ELR (cell line): ENCODE measurements at regions not wholly inside any gene's neighbourhood (a gene's known extent, or its start where the extent isn't known, plus 50 kb on each side); places are given as distances from the start of the nearest gene placed in this dataset.

ENCODE experiments used
- DNase-seq: peaks from one replicate; pipeline ENCODE4 v3.0.0-alpha.2; 2015; ENCODE audit warnings: low read depth

DNA sequence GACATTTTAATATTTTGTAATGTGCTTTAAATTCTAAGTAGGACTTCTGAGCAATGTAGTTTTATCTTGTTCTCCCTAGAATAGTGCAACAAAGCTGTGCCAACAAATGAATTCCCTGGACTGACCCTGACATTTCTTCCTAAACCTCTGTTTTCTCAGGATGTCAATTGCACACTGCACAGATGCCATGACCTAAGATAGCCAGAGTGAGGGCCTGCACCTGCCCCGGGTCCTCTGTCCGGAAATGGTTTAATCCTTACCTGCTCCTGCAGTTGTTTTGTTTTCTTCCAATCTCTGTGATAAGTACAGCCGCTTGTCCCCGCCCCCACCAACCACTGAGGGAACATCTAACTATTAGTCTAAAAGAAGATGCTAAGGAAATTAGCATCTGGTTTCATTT, 831.5 kb downstream of the GALC start:
- DNase-seq, result no peak

GRCh38 chr14:87160989-87161388, 832.0 kb downstream of the GALC start:
- no peak for DNase-seq

DNA sequence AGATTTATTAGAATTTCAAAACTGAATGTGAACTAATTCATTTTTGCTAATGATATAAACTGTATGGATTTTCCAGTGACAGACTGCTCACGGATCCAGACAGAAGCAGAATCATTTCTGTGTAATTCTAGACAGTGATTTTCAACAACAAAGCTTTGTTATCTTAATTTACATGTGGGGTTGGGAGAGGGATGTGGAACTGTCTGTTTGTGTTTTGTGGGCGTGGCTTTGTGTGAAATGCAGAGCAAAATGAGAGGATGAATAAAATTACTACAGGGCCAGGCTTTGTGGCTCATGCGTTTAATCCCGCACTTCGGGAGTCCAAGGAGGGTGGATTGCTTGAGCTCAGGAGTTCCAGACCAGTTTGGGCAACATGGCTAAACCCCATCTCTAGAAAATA, 834.7 kb downstream of the GALC start:
- DNase-seq, result no peak

DNA sequence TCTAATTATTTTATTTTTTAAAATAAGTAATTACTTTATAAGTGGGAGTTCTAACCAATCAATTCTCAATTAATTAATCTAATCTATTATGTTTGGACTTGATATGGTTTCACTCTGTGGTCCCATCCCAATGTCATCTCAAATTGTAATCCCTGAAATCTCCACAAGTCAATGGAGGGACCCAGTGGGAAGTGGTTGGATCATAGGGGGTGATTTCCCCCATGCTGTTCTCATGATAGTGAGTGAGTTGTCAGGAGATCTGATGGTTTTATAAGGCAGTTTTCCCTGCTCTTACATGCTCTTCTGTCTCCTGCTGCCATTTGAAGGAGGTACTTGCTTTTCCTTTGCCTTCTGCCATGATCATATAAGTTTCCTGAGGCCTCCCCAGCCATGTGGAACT, 836.1 kb downstream of the GALC start:
- DNase-seq, result no peak

DNA sequence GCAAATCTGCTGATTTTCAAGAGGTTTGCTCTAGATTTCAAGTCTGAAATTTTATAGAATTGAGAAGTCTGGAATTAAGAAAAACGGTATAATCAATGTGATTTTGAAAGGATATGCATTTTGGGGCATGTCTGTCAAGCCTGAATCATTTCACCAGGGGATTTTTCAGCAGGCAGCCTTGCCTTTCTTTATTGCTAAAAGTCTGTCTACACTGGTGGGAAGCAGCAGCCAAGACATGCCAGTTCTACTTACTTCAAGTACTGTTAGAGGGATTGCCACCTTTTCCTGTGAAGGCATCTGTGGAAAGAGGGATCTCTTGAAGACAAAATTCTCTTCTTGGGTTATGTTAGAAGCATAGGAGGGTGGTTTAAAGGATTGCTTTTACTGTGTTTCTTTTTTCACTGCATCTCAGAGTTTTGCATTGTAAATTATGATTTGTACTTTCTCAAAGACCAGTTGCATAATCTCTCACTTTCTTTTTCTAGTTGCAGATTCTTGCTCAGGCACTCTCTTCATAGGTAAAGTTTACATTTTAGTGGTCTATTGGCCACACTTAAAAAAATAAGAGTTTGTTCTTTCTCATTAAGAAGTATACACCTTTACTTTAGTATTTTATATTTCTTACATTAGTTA, 837.0 kb downstream of the GALC start:
- DNase-seq, result no peak

DNA sequence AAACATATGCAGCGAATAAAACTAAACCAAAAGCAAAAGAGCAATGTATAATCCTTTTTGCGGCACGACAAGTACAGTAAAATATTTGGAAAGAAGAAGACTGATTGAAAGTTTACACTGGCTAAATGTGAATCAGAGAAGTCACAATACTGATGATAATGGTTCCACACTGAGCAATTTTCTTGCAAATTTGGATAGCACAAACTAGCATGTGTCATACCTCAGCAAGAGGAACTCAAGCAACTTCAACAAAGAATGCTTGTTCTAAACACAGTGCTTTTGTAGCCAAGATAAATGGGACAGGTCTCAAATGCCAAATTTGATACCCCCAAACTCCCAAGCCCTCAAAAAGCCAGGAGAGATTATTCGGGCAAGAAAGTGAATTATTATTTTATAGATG, 839.1 kb downstream of the GALC start:
- no peak for DNase-seq

- DNase-seq, result no peak
Measured at GRCh38 chr14:87153391-87153790, 839.6 kb downstream of the GALC start.

DNA sequence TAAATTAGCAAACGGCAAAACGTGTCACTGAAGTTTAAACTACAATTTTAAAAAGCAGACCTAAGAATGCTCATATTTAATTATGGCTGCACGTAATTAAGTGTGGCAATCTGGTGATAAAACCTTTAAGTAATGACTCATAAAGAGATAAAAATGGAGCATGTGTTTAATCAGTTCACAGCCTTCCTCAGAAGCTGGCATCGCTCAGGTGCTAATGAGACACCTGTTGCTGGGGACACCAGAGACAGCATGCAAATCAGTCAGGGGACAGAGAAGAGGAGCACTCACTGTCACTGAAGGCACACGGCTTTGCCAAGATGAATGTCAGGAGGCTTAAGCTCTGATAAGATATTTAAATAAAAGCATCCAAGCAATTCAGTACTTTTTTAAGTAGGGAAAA, 840.3 kb downstream of the GALC start:
- DNase-seq, result no peak

DNA sequence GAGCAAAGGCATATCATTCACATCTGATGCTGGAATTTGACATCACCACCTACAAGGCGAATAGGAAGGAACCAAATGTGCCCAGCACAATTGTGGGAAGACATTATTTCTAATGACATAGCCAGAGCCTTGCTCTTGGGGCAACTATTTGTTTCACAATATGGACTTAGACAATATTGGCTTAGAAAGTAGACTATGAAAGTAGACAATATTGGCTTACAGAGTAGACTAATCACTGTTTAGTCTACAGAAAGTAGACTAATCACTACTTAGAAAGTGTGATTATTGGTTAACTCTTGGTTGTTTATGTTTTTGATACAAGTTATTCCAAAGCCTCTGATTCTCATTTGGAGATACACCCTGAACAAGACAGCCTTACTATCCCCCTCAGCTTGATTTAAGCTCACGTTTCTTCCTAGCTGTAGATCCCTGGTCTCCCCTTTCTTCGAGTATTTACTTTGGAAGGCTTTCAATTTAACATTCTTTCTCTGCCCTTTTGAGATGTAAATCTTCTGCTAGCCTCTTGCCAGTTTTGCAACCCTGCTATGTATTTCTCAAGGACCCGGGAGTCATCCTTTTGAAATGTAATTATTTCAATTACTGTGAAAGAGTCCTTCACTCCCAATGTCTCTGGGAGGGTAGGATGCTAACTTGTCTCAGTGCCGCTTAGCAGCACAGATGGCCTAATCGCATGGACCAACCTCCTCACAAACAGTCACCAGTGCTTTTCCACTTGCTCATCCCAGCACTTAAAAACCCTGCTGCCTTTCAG, 843.2 kb downstream of the GALC start:
- DNase-seq, result no peak

DNA sequence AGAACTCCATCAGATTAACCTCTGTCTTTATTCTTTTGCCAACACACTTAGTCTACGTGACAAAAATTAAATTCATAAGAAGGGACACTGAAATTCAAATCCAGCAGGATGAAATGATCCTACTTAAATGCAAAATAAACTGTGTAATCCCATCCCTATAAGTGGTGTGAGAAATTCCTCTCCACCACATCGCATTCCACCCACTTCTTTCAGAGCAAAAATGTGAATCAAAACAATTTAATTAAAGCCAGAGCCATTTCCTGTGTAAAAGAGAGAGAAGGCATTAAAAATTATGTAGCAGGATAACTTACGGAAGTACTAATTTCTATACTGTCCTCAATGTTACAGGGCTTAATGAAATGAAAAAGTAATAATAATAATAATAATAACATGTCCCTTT, 844.3 kb downstream of the GALC start:
- DNase-seq, result no peak

DNA sequence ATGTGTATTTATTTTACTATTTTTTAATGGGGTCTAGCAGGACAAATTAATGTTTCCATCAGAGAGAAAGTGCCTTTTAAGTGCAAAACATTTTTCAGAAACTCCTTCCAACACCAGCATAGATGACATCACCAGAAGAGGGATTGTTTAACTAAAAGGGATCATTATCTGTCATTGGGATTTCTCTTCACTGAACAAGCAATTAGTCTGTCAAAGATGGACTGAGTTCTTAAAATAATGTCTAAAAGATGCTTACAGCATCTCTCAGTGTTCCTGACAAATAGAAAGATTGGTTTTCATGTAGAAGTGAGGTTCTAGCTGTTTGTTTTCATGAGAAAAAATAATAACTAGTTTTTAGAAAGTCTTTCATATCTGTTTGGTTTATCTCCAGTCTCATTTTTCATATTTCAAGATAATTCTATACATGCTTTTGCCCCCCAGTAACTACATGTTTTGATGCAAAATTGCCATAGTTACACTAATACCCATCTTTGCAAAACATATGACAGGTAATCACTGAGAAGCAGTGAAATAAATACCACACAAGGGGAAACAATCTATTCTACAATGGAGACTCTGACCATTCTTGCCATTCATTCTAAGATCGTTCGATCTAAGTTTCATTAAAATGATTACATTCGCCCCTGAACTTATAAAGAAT, 850.3 kb downstream of the GALC start:
- DNase-seq, result no peak

GRCh38 chr14:87141801-87142200, 851.2 kb downstream of the GALC start:
- DNase-seq, result no peak

GRCh38 chr14:87139299-87139698, 853.7 kb downstream of the GALC start:
- DNase-seq, result no peak

DNA sequence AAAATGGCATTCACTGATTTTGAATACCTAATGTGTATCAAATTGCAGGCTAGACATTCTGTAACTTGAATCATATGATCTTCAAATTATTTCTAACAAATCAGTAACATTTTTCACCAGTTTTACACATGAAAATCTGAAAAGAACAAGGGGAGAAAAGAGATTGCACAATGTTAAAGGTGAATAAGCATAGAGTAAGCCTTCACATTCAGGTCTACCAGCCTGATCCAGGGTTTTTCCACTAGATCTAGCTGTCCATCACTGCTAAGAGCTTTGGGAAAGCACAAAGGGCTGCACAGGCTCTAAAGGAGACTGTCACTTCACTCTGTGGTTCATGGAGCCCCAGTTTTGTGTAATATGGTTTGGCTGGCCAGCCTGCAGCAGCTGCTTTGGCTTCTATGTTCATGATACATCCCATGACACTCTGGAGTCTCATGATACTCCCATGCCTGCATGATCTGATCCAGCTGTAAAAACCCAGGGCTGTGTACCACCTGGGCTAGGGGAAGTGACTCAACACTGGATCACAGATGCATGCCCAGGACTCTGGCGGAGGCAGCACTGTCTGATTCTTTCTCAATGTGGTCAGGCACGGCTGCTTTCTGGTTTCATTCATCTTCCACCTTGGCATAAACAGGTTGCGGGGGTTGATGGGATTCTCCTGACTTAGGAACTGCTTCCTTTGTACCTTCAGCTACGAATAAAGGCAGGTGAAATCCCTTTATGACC, 859.7 kb downstream of the GALC start:
- no peak for DNase-seq

GRCh38 chr14:87131879-87132278, 861.1 kb downstream of the GALC start:
- DNase-seq, result no peak

- DNase-seq, result no peak
Measured at GRCh38 chr14:87122166-87122565, 870.8 kb downstream of the GALC start.

DNA sequence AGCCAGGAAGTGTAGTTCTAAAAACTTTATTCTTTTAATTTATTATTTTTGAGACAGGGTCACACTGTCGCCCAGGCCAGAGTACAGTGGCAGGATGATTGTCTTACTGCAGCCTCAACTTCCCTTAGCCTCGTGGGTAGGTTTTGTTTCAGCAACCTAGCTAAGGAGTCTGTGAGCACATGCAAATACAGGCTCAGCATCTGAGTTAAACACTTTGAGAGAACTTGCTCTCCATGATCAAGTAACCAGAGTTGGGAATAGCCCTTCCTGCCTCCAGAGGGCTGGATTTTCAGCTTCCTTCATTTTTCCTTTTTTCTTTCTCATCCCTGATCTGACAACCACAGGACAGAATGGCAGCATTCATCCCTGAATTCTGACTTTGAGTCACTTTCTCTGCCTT, 871.3 kb downstream of the GALC start:
- DNase-seq, result no peak

- no peak for DNase-seq
Measured at GRCh38 chr14:87115234-87115633, 877.7 kb downstream of the GALC start.

DNA sequence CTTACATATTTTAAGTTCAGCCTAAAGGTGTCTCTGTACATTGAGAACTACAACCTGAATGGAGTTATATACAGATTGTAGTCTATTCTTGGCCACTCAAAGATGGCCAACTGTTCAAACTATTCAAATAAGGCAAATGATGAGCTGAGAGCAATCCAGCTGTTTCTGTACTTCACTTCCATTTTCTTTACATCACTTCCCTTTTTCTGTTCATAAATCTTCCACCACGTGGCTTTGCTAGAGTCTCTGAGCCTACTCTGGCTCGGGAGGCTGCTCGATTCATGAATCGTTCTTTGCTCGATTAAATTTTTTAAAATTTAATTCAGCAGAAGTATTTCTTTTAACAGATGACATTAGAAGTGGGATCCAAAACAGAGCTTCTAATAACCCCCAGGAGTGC, 879.7 kb downstream of the GALC start:
- DNase-seq, result no peak

DNA sequence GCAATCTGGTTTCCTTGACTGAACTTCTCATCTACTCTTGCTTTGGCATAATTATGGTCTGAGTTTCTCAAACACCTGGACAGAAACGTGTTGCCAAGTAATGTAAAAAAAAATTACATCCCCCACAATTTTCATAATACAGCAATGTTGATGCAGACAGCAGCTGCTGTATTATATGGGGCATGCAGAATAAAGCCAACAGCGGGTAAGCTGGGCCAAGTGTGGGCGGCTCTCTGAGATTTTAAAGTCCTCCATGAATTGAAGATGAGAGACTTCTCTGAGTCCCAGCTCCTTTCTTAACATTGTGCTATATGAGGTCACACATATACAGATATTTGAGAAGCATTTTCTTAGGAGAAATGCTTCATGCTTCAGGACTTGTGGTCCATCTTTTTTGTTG, 881.2 kb downstream of the GALC start:
- no peak for DNase-seq

DNA sequence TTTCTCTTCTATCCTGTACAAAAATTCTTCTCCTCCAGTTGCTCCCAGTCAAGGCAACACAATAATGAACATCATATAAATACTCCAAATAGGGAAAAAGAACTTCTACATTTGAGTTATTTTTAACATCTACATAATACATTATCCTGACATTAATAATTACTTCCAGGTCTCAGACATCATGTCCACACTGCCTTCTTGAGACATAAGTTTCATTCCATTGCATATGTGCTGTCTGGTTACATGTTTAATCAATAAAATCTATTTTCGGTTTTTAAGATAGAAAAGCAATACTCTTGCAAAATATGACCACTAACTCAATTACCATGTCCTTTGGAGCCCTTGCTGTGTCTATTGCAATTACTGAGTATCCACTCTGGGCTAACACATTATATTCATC, 881.9 kb downstream of the GALC start:
- DNase-seq, result no peak

DNA sequence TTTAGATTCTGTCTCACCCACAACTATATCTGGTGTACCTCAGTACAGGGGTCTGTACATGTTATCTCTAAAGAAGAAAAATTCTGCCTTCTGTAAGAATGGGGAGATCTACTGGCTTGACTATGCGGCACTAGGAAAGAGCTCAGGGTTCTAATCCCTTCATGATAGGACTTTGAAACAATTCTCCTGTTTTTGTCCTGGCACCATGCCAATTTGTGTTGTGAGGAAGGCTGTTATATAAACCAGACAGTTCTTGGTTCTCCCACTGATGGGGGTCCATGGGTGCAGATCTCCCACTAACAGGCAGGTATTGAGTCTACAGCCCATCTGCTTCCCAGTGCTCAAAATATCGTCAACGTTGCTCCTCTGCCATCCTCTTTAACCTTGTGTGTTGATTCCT, 883.7 kb downstream of the GALC start:
- no peak for DNase-seq

DNA sequence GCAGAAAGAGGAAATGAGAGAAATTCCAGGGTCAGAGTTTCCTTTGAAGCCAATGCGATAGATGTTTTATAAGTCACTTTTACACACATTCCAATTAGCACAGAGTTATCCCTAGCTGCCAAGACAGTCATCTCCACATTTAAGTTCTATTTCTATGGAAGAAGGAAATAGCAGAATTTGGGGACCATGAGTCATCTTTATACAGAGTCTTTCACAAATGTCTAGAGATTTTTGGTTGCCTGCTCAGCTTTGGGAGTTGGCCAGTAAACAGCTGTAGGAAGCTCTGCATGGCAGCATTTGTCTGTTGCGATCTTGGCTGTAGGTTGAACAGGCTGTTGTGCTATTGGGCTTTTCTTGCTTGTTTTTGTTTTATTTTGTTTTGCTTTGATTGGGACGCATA, 884.3 kb downstream of the GALC start:
- no peak for DNase-seq
